Ishikawa (cell line): ENCODE measurements at regions not wholly inside any gene's neighbourhood (a gene's known extent, or its start where the extent isn't known, plus 50 kb on each side); places are given as distances from the start of the nearest gene placed in this dataset.

Source experiments
- CEBPB ChIP-seq: IDR thresholded peaks from 2 replicates; pipeline ENCODE4 v1.6.1; 2012
- CREB1 ChIP-seq: IDR thresholded peaks from 2 replicates; pipeline ENCODE4 v1.6.1; 2012; ENCODE audit warnings: low read depth
- EGR1 ChIP-seq: IDR thresholded peaks from 2 replicates; pipeline ENCODE4 v1.6.1; 2012
- FOXM1 ChIP-seq: IDR thresholded peaks from 2 replicates; pipeline ENCODE4 v1.6.1; 2012; ENCODE audit warnings: low read depth, borderline replicate concordance
- NFIC ChIP-seq: IDR thresholded peaks from 2 replicates; pipeline ENCODE4 v1.6.1; 2012
- RAD21 ChIP-seq: IDR thresholded peaks from 2 replicates; pipeline ENCODE4 v1.6.1; 2012; ENCODE audit warnings: low read depth
- TAF1 ChIP-seq: IDR thresholded peaks from 2 replicates; pipeline ENCODE4 v1.6.1; 2012; ENCODE audit warnings: low read depth, mild to moderate bottlenecking
- TCF12 ChIP-seq: IDR thresholded peaks from 2 replicates; pipeline ENCODE4 v1.6.1; 2012; ENCODE audit warnings: low read depth
- TEAD4 ChIP-seq: IDR thresholded peaks from 2 replicates; pipeline ENCODE4 v1.6.1; 2012
- YY1 ChIP-seq: IDR thresholded peaks from 2 replicates; pipeline ENCODE4 v1.6.1; 2012; ENCODE audit warnings: low read depth
- ZBTB7A ChIP-seq: IDR thresholded peaks from 2 replicates; pipeline ENCODE4 v1.6.1; 2012; ENCODE audit warnings: low read depth
- TF ChIP-seq, protein P1 (sequence below): IDR thresholded peaks from 2 replicates; pipeline ENCODE4 v1.6.1; 2012; ENCODE audit warnings: low read depth, mild to moderate bottlenecking
- TF ChIP-seq, protein P2 (sequence below): IDR thresholded peaks from 2 replicates; pipeline ENCODE4 v1.6.1; 2012
- TF ChIP-seq, protein P3 (sequence below): IDR thresholded peaks from 2 replicates; pipeline ENCODE4 v1.6.1; 2012

DNA sequence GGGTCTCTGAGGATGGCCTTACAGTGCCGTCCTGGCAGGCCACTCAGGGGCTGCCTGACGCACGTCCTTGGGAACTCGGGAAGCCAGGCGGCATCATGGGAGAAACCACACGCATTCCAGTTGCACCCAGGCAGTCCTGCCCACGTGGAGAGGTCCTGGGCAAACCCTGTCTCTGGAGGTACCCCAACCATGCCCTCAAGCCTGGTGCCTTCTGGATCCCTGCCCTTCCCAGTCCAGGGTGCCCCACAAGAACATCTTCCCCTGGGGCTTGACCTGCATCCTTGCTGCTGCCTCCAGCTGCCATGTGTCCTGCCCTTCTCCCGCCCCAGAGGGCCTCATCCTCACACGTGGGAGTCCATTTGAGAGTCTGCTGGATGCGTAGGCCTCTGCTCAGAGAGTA is 200.3 kb upstream of the PPP2R2D start:
- TF ChIP-seq TEAD4 = no peak
- no peak for TF ChIP-seq TCF12
- TF ChIP-seq NFIC = no peak

DNA sequence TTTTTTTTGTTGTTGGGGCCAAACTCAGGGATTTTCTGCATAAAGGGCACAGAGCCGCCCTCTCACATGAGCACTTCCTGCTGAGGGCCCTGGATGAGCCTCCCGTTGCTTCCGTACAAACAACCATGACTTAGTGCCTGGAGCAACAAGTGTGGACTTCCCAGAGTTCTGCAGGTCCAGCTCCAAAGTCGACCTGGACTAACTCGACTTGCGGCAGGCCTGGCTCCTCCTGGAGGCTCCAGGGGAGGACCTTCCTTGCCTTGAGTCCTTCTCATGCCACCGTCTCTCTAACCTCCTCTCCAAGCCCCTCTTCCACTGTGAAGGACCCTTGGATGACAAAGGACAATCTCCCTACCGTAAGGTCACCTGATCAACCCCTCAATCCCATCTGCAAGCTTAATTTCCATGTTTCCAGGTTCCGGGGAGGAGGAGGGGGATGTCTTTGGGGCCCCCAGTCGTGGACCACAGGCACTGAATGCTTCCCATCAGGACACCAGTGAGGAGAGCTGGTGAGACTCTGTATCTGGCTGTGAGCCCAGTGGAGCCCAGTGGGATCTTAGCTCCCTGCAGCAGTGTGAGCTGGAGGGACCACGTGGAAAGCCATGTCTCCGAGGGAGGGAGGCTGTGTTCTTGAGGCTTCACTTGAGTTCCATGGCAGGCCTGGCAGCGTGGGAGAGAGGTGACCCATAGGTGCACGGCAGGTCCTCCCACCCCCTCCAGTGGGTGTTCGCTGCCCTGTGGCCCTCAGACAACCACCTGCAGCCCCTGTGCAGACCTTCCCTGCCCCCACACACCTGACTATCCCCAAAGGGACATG is 199.5 kb upstream of the PPP2R2D start:
- TF ChIP-seq, protein P1, sequence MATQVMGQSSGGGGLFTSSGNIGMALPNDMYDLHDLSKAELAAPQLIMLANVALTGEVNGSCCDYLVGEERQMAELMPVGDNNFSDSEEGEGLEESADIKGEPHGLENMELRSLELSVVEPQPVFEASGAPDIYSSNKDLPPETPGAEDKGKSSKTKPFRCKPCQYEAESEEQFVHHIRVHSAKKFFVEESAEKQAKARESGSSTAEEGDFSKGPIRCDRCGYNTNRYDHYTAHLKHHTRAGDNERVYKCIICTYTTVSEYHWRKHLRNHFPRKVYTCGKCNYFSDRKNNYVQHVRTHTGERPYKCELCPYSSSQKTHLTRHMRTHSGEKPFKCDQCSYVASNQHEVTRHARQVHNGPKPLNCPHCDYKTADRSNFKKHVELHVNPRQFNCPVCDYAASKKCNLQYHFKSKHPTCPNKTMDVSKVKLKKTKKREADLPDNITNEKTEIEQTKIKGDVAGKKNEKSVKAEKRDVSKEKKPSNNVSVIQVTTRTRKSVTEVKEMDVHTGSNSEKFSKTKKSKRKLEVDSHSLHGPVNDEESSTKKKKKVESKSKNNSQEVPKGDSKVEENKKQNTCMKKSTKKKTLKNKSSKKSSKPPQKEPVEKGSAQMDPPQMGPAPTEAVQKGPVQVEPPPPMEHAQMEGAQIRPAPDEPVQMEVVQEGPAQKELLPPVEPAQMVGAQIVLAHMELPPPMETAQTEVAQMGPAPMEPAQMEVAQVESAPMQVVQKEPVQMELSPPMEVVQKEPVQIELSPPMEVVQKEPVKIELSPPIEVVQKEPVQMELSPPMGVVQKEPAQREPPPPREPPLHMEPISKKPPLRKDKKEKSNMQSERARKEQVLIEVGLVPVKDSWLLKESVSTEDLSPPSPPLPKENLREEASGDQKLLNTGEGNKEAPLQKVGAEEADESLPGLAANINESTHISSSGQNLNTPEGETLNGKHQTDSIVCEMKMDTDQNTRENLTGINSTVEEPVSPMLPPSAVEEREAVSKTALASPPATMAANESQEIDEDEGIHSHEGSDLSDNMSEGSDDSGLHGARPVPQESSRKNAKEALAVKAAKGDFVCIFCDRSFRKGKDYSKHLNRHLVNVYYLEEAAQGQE = no peak
- TF ChIP-seq ZBTB7A (no peak), CREB1 (no peak), NFIC (no peak), YY1 (no peak), CEBPB (no peak), RAD21 (no peak), TCF12 (no peak), TEAD4 (no peak), TAF1 (no peak), EGR1 (no peak)
- TF ChIP-seq, protein P2, sequence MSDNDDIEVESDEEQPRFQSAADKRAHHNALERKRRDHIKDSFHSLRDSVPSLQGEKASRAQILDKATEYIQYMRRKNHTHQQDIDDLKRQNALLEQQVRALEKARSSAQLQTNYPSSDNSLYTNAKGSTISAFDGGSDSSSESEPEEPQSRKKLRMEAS = no peak
- TF ChIP-seq, protein P3, sequence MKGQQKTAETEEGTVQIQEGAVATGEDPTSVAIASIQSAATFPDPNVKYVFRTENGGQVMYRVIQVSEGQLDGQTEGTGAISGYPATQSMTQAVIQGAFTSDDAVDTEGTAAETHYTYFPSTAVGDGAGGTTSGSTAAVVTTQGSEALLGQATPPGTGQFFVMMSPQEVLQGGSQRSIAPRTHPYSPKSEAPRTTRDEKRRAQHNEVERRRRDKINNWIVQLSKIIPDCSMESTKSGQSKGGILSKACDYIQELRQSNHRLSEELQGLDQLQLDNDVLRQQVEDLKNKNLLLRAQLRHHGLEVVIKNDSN = no peak

DNA sequence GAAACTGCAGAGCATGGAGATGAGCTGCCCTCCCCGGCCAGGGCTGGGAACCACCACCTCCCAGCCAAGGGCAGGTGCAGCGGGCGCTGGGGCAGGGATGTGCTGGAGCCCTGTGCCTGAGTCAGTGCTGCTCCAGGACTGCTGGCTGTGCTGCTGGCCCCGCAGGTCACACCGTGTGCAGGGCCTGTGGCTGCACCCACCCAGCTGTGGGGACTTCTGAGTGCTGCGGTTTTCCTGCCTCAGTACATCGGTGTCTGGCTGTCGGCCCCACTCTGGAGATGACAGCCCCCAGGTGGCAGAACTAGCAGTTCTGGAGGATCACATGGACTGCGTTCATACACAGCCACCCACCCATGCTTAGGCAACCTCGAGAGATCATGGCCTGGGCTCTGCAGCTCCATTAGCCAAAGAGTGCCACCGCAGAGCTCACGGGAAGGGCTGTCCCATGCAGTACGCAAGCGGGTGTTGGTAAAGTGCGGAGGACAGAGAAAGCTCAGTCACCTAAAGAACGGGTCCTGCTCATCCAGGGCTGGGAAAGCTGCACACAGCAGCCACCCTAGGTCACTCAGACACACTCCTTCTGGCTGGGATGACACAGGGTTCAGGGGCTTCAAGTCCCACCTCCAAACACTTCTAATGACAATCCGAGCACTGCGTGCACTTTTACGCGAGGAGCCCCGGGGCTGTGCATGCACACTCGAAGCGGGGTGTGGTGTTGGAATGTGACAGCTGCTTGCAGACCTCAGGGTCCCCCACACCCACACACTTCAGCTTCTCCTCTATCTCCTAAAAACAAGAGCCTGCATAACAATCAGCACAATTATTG is 198.1 kb upstream of the PPP2R2D start:
- no peak for TF ChIP-seq EGR1
- no peak for TF ChIP-seq NFIC
- no peak for TF ChIP-seq FOXM1
- TF ChIP-seq YY1 = no peak
- TF ChIP-seq CREB1 = no peak
- TF ChIP-seq, protein P3 = no peak
- TF ChIP-seq ZBTB7A = no peak
- no peak for TF ChIP-seq TCF12
- no peak for TF ChIP-seq RAD21
- TF ChIP-seq, protein P1 = no peak
- TF ChIP-seq TEAD4 = no peak

DNA sequence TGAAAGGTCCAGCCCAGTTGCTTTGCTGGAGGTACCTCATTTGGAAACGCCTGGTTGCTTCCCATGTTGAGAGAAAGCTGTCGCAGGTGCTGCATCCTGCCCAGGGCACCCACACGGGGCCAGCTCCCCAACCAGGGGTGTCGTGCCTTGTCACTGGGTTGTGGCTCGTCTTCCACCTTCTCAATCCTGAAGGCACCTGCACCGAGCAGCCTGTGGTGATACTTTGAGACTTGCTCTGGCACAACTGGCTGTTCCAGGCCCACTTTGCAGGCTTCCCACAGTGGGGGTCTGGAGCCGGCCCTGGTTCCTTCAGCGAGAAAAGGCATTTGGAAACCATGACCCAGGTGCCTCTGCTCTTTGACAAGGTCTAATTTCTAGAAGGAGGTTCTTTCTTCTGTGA is 197.3 kb upstream of the PPP2R2D start:
- TF ChIP-seq FOXM1 = no peak
- TF ChIP-seq TEAD4 = no peak
- TF ChIP-seq, protein P1 = no peak
- no peak for TF ChIP-seq CREB1
- TF ChIP-seq CEBPB = no peak
- no peak for TF ChIP-seq ZBTB7A
- TF ChIP-seq EGR1 = no peak
- no peak for TF ChIP-seq TAF1
- TF ChIP-seq RAD21 = no peak
- no peak for TF ChIP-seq YY1
- TF ChIP-seq, protein P2 = no peak
